ENCODE measurements at regions not wholly inside any gene's neighbourhood (a gene's known extent, or its start where the extent isn't known, plus 50 kb on each side); places are given as distances from the start of the nearest gene placed in this dataset.
"Not testable (repeated sequence)": the region's sequence is repeated elsewhere in the genome, so short reads cannot be mapped to it uniquely, and the experiment has no call there.

GRCh38 chr2:185988907-185989306 is 250.3 kb downstream of the FSIP2 start:
- H3K36me3 ChIP-seq (ENCODE audit: insufficient read depth, low read length); H3K36me3 Mint-ChIP-seq; H3K4me1 Mint-ChIP-seq; H3K27me3 Mint-ChIP-seq; H3K4me3 ChIP-seq (ENCODE audit: low read length in 2 of 2); H3K9me3 Mint-ChIP-seq; H3K27me3 ChIP-seq (ENCODE audit: insufficient read depth, low read length); H3K4me3 Mint-ChIP-seq; intact Hi-C loops (cut with micrococcal nuclease); DNase-seq; H3K27ac ChIP-seq (ENCODE audit: low read depth, low read length); H3K4me1 ChIP-seq (ENCODE audit: insufficient read depth, low read length); POLR2A ChIA-PET (ENCODE audit: partially characterized antibody); CTCF ChIA-PET (ENCODE audit: partially characterized antibody); H3K27ac Mint-ChIP-seq; H3K9me3 ChIP-seq (ENCODE audit: control insufficient read depth in 1 of 2, low read length in 2 of 2): not testable (repeated sequence)

GRCh38 chr2:185990861-185991525 is 252.4 kb downstream of the FSIP2 start:
- no peak overlapping the region for H3K4me3 Mint-ChIP-seq
- no peak overlapping the region for H3K27ac Mint-ChIP-seq
- no peaks in the 10 kb centered on the region for H3K27me3 Mint-ChIP-seq
- POLR2A ChIA-PET (ENCODE audit: partially characterized antibody): no interaction called here
- no peaks in the 10 kb centered on the region for H3K27me3 ChIP-seq (ENCODE audit: insufficient read depth, low read length)
- no peaks in the 10 kb centered on the region for H3K4me1 Mint-ChIP-seq
- DNase-seq: no peak
- H3K9me3 ChIP-seq (ENCODE audit: control insufficient read depth in 1 of 2, low read length in 2 of 2): no peaks in the 10 kb centered on the region
- no peak overlapping the region for H3K4me3 ChIP-seq (ENCODE audit: low read length in 2 of 2)
- intact Hi-C loops (cut with micrococcal nuclease): no loop called here
- CTCF ChIA-PET (ENCODE audit: partially characterized antibody): no interaction called here
- H3K4me1 ChIP-seq (ENCODE audit: insufficient read depth, low read length): no peaks in the 10 kb centered on the region
- H3K36me3 Mint-ChIP-seq: no peaks in the 10 kb centered on the region
- H3K36me3 ChIP-seq (ENCODE audit: insufficient read depth, low read length): no peaks in the 10 kb centered on the region
- H3K27ac ChIP-seq (ENCODE audit: low read depth, low read length): no peak overlapping the region
- H3K9me3 Mint-ChIP-seq: peaks cover 0 to 7% (median 1%) of the 10 kb centered on the region in 8 donors

- Mint-ChIP-seq H3K27me3 (no peaks in the 10 kb centered on the region), H3K4me3 (no peak overlapping the region), H3K4me1 (no peaks in the 10 kb centered on the region), H3K36me3 (no peaks in the 10 kb centered on the region), H3K27ac (no peak overlapping the region), H3K9me3 (peaks cover 0 to 3% (median 0%) of the 10 kb centered on the region in 8 donors)
- Histone ChIP-seq H3K27me3 (ENCODE audit: insufficient read depth, low read length) (no peaks in the 10 kb centered on the region), H3K27ac (ENCODE audit: low read depth, low read length) (no peak overlapping the region), H3K9me3 (ENCODE audit: control insufficient read depth in 1 of 2, low read length in 2 of 2) (no peaks in the 10 kb centered on the region), H3K4me3 (ENCODE audit: low read length in 2 of 2) (no peak overlapping the region), H3K4me1 (ENCODE audit: insufficient read depth, low read length) (no peaks in the 10 kb centered on the region), H3K36me3 (ENCODE audit: insufficient read depth, low read length) (no peaks in the 10 kb centered on the region)
- intact Hi-C loops (cut with micrococcal nuclease): no loop called here
- DNase-seq: no peak
- ChIA-PET CTCF (ENCODE audit: partially characterized antibody) (no interaction called here), POLR2A (ENCODE audit: partially characterized antibody) (no interaction called here)
Observed at GRCh38 chr2:185998562-185999070, 260.0 kb downstream of the FSIP2 start.

- Histone ChIP-seq H3K27me3 (ENCODE audit: insufficient read depth, low read length) (no peaks in the 10 kb centered on the region), H3K4me1 (ENCODE audit: insufficient read depth, low read length) (no peaks in the 10 kb centered on the region), H3K4me3 (ENCODE audit: low read length in 2 of 2) (no peak overlapping the region), H3K9me3 (ENCODE audit: control insufficient read depth in 1 of 2, low read length in 2 of 2) (no peaks in the 10 kb centered on the region), H3K36me3 (ENCODE audit: insufficient read depth, low read length) (no peaks in the 10 kb centered on the region), H3K27ac (ENCODE audit: low read depth, low read length) (no peak overlapping the region)
- POLR2A ChIA-PET (ENCODE audit: partially characterized antibody): no interaction called here
- CTCF ChIA-PET (ENCODE audit: partially characterized antibody): no interaction called here
- Mint-ChIP-seq H3K9me3 (peaks cover 2 to 33% (median 20%) of the 10 kb centered on the region in 8 donors), H3K27ac (no peak overlapping the region), H3K27me3 (no peaks in the 10 kb centered on the region), H3K4me3 (no peak overlapping the region), H3K4me1 (no peaks in the 10 kb centered on the region), H3K36me3 (peaks cover 1 to 5% of the 10 kb centered on the region in 2 donors)
- intact Hi-C loops (cut with micrococcal nuclease): no loop called here
- DNase-seq: no peak
Observed at GRCh38 chr2:186009341-186009740, 270.7 kb downstream of the FSIP2 start.

- intact Hi-C loops (cut with micrococcal nuclease): no loop called here
Observed at GRCh38 chr2:186017278-186017677, 278.7 kb downstream of the FSIP2 start.

GRCh38 chr2:186024921-186025320 is 286.3 kb downstream of the FSIP2 start:
- CTCF ChIA-PET (ENCODE audit: partially characterized antibody): no interaction called here
- no peaks in the 10 kb centered on the region for H3K36me3 ChIP-seq (ENCODE audit: insufficient read depth, low read length)
- H3K27me3 ChIP-seq (ENCODE audit: insufficient read depth, low read length): no peaks in the 10 kb centered on the region
- no peak overlapping the region for H3K27ac ChIP-seq (ENCODE audit: low read depth, low read length)
- peaks cover 0 to 7% (median 4%) of the 10 kb centered on the region in 8 donors for H3K9me3 Mint-ChIP-seq
- no peak overlapping the region for H3K27ac Mint-ChIP-seq
- H3K4me3 Mint-ChIP-seq: no peak overlapping the region
- no peaks in the 10 kb centered on the region for H3K27me3 Mint-ChIP-seq
- POLR2A ChIA-PET (ENCODE audit: partially characterized antibody): no interaction called here
- DNase-seq: no peak
- no peaks in the 10 kb centered on the region for H3K4me1 Mint-ChIP-seq
- H3K4me1 ChIP-seq (ENCODE audit: insufficient read depth, low read length): no peaks in the 10 kb centered on the region
- H3K4me3 ChIP-seq (ENCODE audit: low read length in 2 of 2): no peak overlapping the region
- intact Hi-C loops (cut with micrococcal nuclease): no loop called here
- no peaks in the 10 kb centered on the region for H3K9me3 ChIP-seq (ENCODE audit: control insufficient read depth in 1 of 2, low read length in 2 of 2)
- no peaks in the 10 kb centered on the region for H3K36me3 Mint-ChIP-seq

More at GRCh38 chr2:186017278-186017677, 278.7 kb downstream of the FSIP2 start:
- Histone ChIP-seq H3K9me3 (ENCODE audit: control insufficient read depth in 1 of 2, low read length in 2 of 2) (no peaks in the 10 kb centered on the region), H3K27me3 (ENCODE audit: insufficient read depth, low read length) (no peaks in the 10 kb centered on the region), H3K4me1 (ENCODE audit: insufficient read depth, low read length) (no peaks in the 10 kb centered on the region), H3K27ac (ENCODE audit: low read depth, low read length) (no peak overlapping the region), H3K4me3 (ENCODE audit: low read length in 2 of 2) (no peak overlapping the region), H3K36me3 (ENCODE audit: insufficient read depth, low read length) (no peaks in the 10 kb centered on the region)
- H3K4me3 Mint-ChIP-seq: no peak overlapping the region
- POLR2A ChIA-PET (ENCODE audit: partially characterized antibody): no interaction called here
- H3K4me1 Mint-ChIP-seq: no peaks in the 10 kb centered on the region
- peaks cover 0 to 22% (median 9%) of the 10 kb centered on the region in 8 donors for H3K9me3 Mint-ChIP-seq
- no peak overlapping the region for H3K27ac Mint-ChIP-seq
- H3K27me3 Mint-ChIP-seq: no peaks in the 10 kb centered on the region
- DNase-seq: no peak
- CTCF ChIA-PET (ENCODE audit: partially characterized antibody): no interaction called here
- H3K36me3 Mint-ChIP-seq: peaks cover 0 to 3% of the 10 kb centered on the region in 2 donors

- H3K36me3 ChIP-seq (ENCODE audit: insufficient read depth, low read length): no peaks in the 10 kb centered on the region
- POLR2A ChIA-PET (ENCODE audit: partially characterized antibody): no interaction called here
- CTCF ChIA-PET (ENCODE audit: partially characterized antibody): no interaction called here
- no peaks in the 10 kb centered on the region for H3K27me3 Mint-ChIP-seq
- no peak overlapping the region for H3K4me3 ChIP-seq (ENCODE audit: low read length in 2 of 2)
- no peaks in the 10 kb centered on the region for H3K4me1 Mint-ChIP-seq
- peaks cover 0 to 5% (median 0%) of the 10 kb centered on the region in 8 donors for H3K9me3 Mint-ChIP-seq
- H3K4me3 Mint-ChIP-seq: no peak overlapping the region
- no peak for DNase-seq
- no peaks in the 10 kb centered on the region for H3K9me3 ChIP-seq (ENCODE audit: control insufficient read depth in 1 of 2, low read length in 2 of 2)
- H3K27ac Mint-ChIP-seq: no peak overlapping the region
- H3K27ac ChIP-seq (ENCODE audit: low read depth, low read length): no peak overlapping the region
- intact Hi-C loops (cut with micrococcal nuclease): no loop called here
- no peaks in the 10 kb centered on the region for H3K36me3 Mint-ChIP-seq
- no peaks in the 10 kb centered on the region for H3K27me3 ChIP-seq (ENCODE audit: insufficient read depth, low read length)
- H3K4me1 ChIP-seq (ENCODE audit: insufficient read depth, low read length): no peaks in the 10 kb centered on the region
Observed at GRCh38 chr2:186027922-186028321, 289.3 kb downstream of the FSIP2 start.

- Histone ChIP-seq H3K36me3 (ENCODE audit: insufficient read depth, low read length) (no peaks in the 10 kb centered on the region), H3K4me3 (ENCODE audit: low read length in 2 of 2) (no peak overlapping the region), H3K4me1 (ENCODE audit: insufficient read depth, low read length) (no peaks in the 10 kb centered on the region), H3K9me3 (ENCODE audit: control insufficient read depth in 1 of 2, low read length in 2 of 2) (no peaks in the 10 kb centered on the region), H3K27ac (ENCODE audit: low read depth, low read length) (no peak overlapping the region), H3K27me3 (ENCODE audit: insufficient read depth, low read length) (no peaks in the 10 kb centered on the region)
- Mint-ChIP-seq H3K36me3 (no peaks in the 10 kb centered on the region), H3K9me3 (peaks cover 0 to 3% (median 0%) of the 10 kb centered on the region in 8 donors), H3K4me1 (no peaks in the 10 kb centered on the region), H3K27ac (no peak overlapping the region), H3K4me3 (no peak overlapping the region), H3K27me3 (no peaks in the 10 kb centered on the region)
- CTCF ChIA-PET (ENCODE audit: partially characterized antibody): no interaction called here
- POLR2A ChIA-PET (ENCODE audit: partially characterized antibody): no interaction called here
- no peak for DNase-seq
- intact Hi-C loops (cut with micrococcal nuclease): no loop called here
Observed at GRCh38 chr2:186031229-186031628, 292.6 kb downstream of the FSIP2 start.

Data from CD4-positive, alpha-beta memory T cell (primary cell).